Fibroblast of pulmonary artery (primary cell): ENCODE measurements at regions not wholly inside any gene's neighbourhood (a gene's known extent, or its start where the extent isn't known, plus 50 kb on each side); places are given as distances from the start of the nearest gene placed in this dataset.

Experiments used
- DNase-seq: peaks from one replicate; pipeline ENCODE4 v3.0.0-alpha.2; 2010; ENCODE audit warnings: low read depth
- H3K4me3 ChIP-seq: replicated peaks from 2 replicates; pipeline ENCODE4 v1.5.1; 2011; ENCODE audit warnings: low read depth, mild to moderate bottlenecking, control low read depth, low read length, moderate library complexity
- TF ChIP-seq, protein P1 (sequence below): IDR thresholded peaks from 2 replicates; pipeline ENCODE4 v1.5.1; 2011; ENCODE audit warnings: mild to moderate bottlenecking, control low read depth, low read length, inconsistent platforms; ENCODE audit errors: missing control alignments

DNA sequence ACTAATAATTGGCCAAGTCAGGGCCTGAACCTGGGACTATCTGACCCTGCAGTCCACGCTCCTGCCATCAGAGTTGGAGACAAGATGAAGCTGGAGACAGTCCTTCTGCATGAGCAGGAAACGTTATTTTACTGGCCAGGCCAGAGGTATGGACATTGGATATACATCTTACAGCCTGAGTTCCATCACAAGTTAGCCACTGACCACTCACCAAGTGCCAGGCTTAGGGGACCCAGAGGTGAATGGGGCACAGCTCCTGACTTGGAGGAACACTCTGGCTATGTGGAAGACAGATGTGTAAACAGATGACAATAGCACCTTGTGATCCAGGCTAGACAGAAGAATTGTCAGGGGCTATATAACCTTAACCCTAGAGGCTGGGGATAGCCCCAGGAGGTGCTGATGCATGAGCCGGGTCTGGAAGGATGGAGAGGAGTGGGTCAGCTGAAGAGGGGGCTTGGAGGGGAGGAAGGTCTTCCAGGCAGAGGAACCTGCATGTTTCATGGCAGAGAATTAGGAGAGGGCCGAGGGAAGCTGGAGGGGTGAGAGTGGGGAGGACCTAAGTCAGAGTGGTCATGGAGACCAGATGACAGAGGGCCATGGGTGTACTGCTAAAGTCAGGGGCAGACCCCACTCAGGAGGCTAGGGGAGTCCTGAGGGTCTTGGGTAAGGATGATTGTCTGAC lies 52.5 kb upstream of the DMRTB1 start:
- TF ChIP-seq, protein P1, sequence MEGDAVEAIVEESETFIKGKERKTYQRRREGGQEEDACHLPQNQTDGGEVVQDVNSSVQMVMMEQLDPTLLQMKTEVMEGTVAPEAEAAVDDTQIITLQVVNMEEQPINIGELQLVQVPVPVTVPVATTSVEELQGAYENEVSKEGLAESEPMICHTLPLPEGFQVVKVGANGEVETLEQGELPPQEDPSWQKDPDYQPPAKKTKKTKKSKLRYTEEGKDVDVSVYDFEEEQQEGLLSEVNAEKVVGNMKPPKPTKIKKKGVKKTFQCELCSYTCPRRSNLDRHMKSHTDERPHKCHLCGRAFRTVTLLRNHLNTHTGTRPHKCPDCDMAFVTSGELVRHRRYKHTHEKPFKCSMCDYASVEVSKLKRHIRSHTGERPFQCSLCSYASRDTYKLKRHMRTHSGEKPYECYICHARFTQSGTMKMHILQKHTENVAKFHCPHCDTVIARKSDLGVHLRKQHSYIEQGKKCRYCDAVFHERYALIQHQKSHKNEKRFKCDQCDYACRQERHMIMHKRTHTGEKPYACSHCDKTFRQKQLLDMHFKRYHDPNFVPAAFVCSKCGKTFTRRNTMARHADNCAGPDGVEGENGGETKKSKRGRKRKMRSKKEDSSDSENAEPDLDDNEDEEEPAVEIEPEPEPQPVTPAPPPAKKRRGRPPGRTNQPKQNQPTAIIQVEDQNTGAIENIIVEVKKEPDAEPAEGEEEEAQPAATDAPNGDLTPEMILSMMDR = no peak

DNA sequence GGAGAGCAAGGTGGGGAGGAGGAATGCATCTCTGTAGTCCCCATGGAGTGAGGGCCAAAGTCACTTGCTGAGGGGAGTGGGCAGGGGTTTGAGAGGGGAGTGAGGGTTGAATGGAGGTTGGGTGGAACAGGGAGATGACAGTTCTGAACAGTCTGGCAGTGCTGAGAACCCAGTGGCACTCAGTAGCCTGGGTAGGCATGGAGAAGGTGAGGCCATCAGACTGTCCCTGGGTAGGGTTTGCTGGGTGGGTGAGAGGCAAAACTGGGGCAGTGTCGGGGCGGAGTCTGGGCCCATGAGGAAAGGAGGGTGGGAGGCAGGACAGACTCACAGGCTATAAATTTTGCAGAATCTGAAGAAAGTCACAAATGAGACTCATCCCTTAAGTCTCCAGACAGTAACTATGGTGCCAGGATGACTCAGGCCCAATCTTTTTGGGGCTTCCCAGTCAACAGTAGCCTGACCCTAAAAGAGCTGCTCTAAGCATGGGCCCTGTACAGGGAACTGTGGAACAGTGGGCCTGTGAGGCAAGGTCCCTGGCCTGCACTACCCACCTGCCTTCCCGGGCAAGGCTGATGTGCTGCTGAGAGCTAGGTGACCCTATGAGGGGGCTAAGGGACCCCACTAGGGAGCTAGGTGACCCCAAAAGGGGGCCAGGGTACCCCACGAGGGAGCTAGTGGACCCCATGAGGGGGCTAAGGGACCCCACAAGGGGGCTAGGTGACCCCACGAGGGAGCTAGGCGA lies 51.0 kb upstream of the DMRTB1 start:
- no peak overlapping the region for H3K4me3 ChIP-seq
- DNase-seq = no peak
- TF ChIP-seq, protein P1 = no peak

More for the DNA sequence above, 52.5 kb upstream of the DMRTB1 start:
- no peak overlapping the region for H3K4me3 ChIP-seq
- no peak for DNase-seq

DNA sequence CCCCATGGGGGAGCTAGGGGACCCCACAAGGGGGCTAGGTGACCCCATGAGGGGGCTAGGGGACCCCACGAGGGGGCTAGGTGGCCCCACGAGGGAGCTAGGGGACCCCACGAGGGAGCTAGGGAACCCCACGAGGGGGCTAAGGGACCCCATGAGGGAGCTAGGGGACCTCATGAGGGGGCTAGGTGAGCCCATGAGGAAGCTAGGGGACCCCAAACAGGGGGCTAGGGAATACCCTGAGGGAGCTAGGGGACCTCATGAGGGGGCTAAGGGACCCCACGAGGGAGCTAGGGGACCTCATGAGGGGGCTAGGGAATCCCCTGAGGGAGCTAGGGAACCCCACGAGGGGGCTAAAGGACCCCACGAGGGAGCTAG lies 50.5 kb upstream of the DMRTB1 start:
- no peak overlapping the region for H3K4me3 ChIP-seq
- TF ChIP-seq, protein P1 = no peak
- DNase-seq = no peak

DNA sequence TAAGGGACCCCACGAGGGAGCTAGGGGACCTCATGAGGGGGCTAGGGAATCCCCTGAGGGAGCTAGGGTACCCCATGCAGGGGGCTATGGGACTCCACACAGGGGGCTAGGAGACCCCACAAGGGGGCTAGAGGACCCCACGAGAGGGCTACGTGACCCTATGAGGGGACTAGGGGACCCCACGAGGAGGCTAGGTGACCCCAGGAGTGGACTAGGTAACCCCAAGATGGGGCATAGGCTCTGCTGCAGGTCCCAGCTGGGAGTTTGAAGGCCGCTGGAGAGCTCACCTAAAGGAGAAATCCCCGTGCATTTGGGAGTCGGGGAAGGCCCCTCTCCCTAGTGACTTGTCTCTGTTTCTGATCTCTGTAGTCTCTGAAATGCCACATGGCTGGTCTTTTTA lies 50.0 kb upstream of the DMRTB1 start:
- DNase-seq = no peak
- H3K4me3 ChIP-seq = no peak overlapping the region
- TF ChIP-seq, protein P1 = no peak
